Gastrocnemius medialis (tissue), 4 donors: ENCODE measurements at regions not wholly inside any gene's neighbourhood (a gene's known extent, or its start where the extent isn't known, plus 50 kb on each side); places are given as distances from the start of the nearest gene placed in this dataset.

ENCODE experiments used
- ATAC-seq, 2 donors: fragments of 150-250 bp; one replicate each; pipeline ENCODE4 v1.9.1; 2016
- DNase-seq, 2 donors: peaks; one replicate each; pipeline ENCODE4 v3.0.0-alpha.2; 2019
- H3K27ac ChIP-seq, 4 donors: fragments of 200-600 bp; sonication (generic); 1 replicate in 1 of 4; 2 replicates in 3 of 4; pipeline ENCODE4 v1.5.1; 2016 to 2018; ENCODE audit warnings: mild to moderate bottlenecking in 2 of 4, moderate library complexity in 1 of 4
- H3K27me3 ChIP-seq, 3 donors: fragments of 200-600 bp; sonication (generic) in 2 of 3; 1 replicate in 1 of 3; 2 replicates in 2 of 3; pipeline versions ENCODE4 v1.5.1 to v1.6.0; 2016 to 2019; ENCODE audit warnings: mild to moderate bottlenecking in 1 of 3, moderate library complexity in 1 of 3
- H3K36me3 ChIP-seq, 2 donors: fragments of 200-600 bp; sonication (generic) in 1 of 2; one replicate each; pipeline ENCODE4 v1.5.1; 2017 to 2018
- H3K4me1 ChIP-seq, 2 donors: fragments of 200-600 bp; sonication (generic) in 1 of 2; one replicate each; pipeline ENCODE4 v1.5.1; 2016 to 2017; ENCODE audit warnings: mild to moderate bottlenecking in 2 of 2
- H3K4me3 ChIP-seq, 4 donors: fragments of 200-600 bp; sonication (generic) in 3 of 4; 1 replicate in 1 of 4; 2 replicates in 3 of 4; pipeline ENCODE4 v1.5.1; 2016 to 2019; ENCODE audit warnings: mild to moderate bottlenecking in 2 of 4
- H3K9me3 ChIP-seq, 3 donors: fragments of 200-600 bp; sonication (generic) in 2 of 3; 1 replicate in 1 of 3; 2 replicates in 2 of 3; pipeline ENCODE4 v1.5.1; 2016 to 2019
- CTCF ChIP-seq, 5 experiments: fragments of 450-650 bp in 3 of 5; fragments of 200-600 bp in 2 of 5; sonication (generic) in 2 of 5; IDR thresholded peaks in 4 of 5; conservative IDR thresholded peaks in 1 of 5; 1 replicate in 4 of 5; 2 replicates in 1 of 5; pipeline ENCODE4 v1.5.1; 2016 to 2019; ENCODE audit warnings: antibody characterized with exemption in 5 of 5, mild to moderate bottlenecking in 3 of 5, moderate library complexity in 3 of 5
- POLR2A ChIP-seq, 2 donors: fragments of 450-650 bp; IDR thresholded peaks; one replicate each; pipeline ENCODE4 v1.6.1; 2017; ENCODE audit warnings: antibody characterized with exemption in 2 of 2, mild to moderate bottlenecking in 2 of 2, moderate library complexity in 2 of 2
- in situ Hi-C, 4 donors: fragments of 200-750 bp; cut with MboI; loops; one replicate each; pipeline versions ENCODE4 v1.15.0 to v1.8.0; 2017; ENCODE audit warnings: low sequenced_read_pairs in 4 of 4
- intact Hi-C: fragments of 100-400 bp; cut with DNase I; formaldehyde crosslinking; loops from one replicate; pipeline ENCODE4 v1.15.1; 2023; ENCODE audit warnings: low total_unique reads

- Histone ChIP-seq H3K36me3 (no peaks in the 10 kb centered on the region), H3K27me3 (no peaks in the 10 kb centered on the region), H3K9me3 (no peaks in the 10 kb centered on the region), H3K4me1 (no peaks in the 10 kb centered on the region), H3K27ac (no peak overlapping the region), H3K4me3 (no peak overlapping the region)
- DNase-seq (no peak), ATAC-seq (no peak)
- intact Hi-C loops (no loop called here), in situ Hi-C loops (no loop called here)
- TF ChIP-seq CTCF (IDR thresholded peaks at IDR 0.05 in 4 of 5, conservative IDR thresholded peaks at IDR 0.05 in 1 of 5) (no peak), POLR2A (IDR thresholded peaks at IDR 0.05) (no peak)
Measured at GRCh38 chr9:106350777-106351176, 512.2 kb upstream of the ZNF462 start.

GRCh38 chr9:106356924-106357323, 506.0 kb upstream of the ZNF462 start:
- TF ChIP-seq POLR2A (IDR thresholded peaks at IDR 0.05) = no peak
- no peak for TF ChIP-seq CTCF (IDR thresholded peaks at IDR 0.05 in 4 of 5, conservative IDR thresholded peaks at IDR 0.05 in 1 of 5)
- no peaks in the 10 kb centered on the region for H3K4me1 ChIP-seq
- no peak overlapping the region for H3K4me3 ChIP-seq
- intact Hi-C loops (no loop called here), in situ Hi-C loops (no loop called here)
- no peaks in the 10 kb centered on the region for H3K9me3 ChIP-seq
- DNase-seq (no peak), ATAC-seq (no peak)
- H3K27ac ChIP-seq = no peak overlapping the region
- H3K27me3 ChIP-seq = no peaks in the 10 kb centered on the region
- no peaks in the 10 kb centered on the region for H3K36me3 ChIP-seq

- no peak overlapping the region for H3K4me3 ChIP-seq
- TF ChIP-seq POLR2A (IDR thresholded peaks at IDR 0.05) (no peak), CTCF (IDR thresholded peaks at IDR 0.05 in 4 of 5, conservative IDR thresholded peaks at IDR 0.05 in 1 of 5) (no peak)
- ATAC-seq (no peak), DNase-seq (no peak)
- in situ Hi-C loops = no loop called here
- H3K36me3 ChIP-seq = no peaks in the 10 kb centered on the region
- no peaks in the 10 kb centered on the region for H3K4me1 ChIP-seq
- H3K9me3 ChIP-seq = no peaks in the 10 kb centered on the region
- intact Hi-C loops = no loop called here
- no peaks in the 10 kb centered on the region for H3K27me3 ChIP-seq
- no peak overlapping the region for H3K27ac ChIP-seq
Measured at GRCh38 chr9:106358331-106358730, 504.6 kb upstream of the ZNF462 start.

- no peaks in the 10 kb centered on the region for H3K4me1 ChIP-seq
- intact Hi-C loops (no loop called here), in situ Hi-C loops (no loop called here)
- no peak for TF ChIP-seq CTCF (IDR thresholded peaks at IDR 0.05 in 4 of 5, conservative IDR thresholded peaks at IDR 0.05 in 1 of 5)
- no peak for TF ChIP-seq POLR2A (IDR thresholded peaks at IDR 0.05)
- ATAC-seq (no peak), DNase-seq (no peak)
- H3K4me3 ChIP-seq = no peak overlapping the region
- no peaks in the 10 kb centered on the region for H3K9me3 ChIP-seq
- no peaks in the 10 kb centered on the region for H3K36me3 ChIP-seq
- no peak overlapping the region for H3K27ac ChIP-seq
- H3K27me3 ChIP-seq = no peaks in the 10 kb centered on the region
Measured at GRCh38 chr9:106376689-106377088, 486.3 kb upstream of the ZNF462 start.

GRCh38 chr9:106383072-106383471, 479.9 kb upstream of the ZNF462 start:
- no peak for DNase-seq
- Histone ChIP-seq H3K4me3 (no peak overlapping the region), H3K9me3 (no peaks in the 10 kb centered on the region), H3K27ac (no peak overlapping the region), H3K36me3 (no peaks in the 10 kb centered on the region), H3K27me3 (no peaks in the 10 kb centered on the region), H3K4me1 (no peaks in the 10 kb centered on the region)
- intact Hi-C loops (no loop called here), in situ Hi-C loops (no loop called here)
- TF ChIP-seq CTCF (IDR thresholded peaks at IDR 0.05 in 4 of 5, conservative IDR thresholded peaks at IDR 0.05 in 1 of 5) = no peak
- no peak for TF ChIP-seq POLR2A (IDR thresholded peaks at IDR 0.05)
- ATAC-seq = no peak
